Activated T-helper 1 cell treated with anti-CD3 and anti-CD28 coated beads, Interleukin-12 subunit alpha, Interleukin-12 subunit beta, Interleukin-2, Interleukin-4 antibody, amounts not matched to agents 30 ng/mL and 10 ng/mL and 1 ng/mL, durations not matched to agents 14 hours and 24 hours and 36 hours (primary cell): ENCODE measurements at regions not wholly inside any gene's neighbourhood (a gene's known extent, or its start where the extent isn't known, plus 50 kb on each side); places are given as distances from the start of the nearest gene placed in this dataset.

Experiments used
- DNase-seq: peaks from one replicate; pipeline ENCODE4 v3.0.0; 2021; ENCODE audit warnings: low spot score
- H3K27ac Mint-ChIP-seq: one replicate; pipeline ENCODE4 v1.8.0; 2021; ENCODE audit warnings: mild to moderate bottlenecking, mixed read lengths
- H3K27me3 Mint-ChIP-seq: one replicate; pipeline ENCODE4 v1.8.0; 2022; ENCODE audit warnings: mild to moderate bottlenecking, moderate library complexity, mixed read lengths; ENCODE audit not compliant: insufficient read depth
- H3K36me3 Mint-ChIP-seq: one replicate; pipeline ENCODE4 v1.8.0; 2021; ENCODE audit warnings: low read depth, mixed read lengths
- H3K4me1 Mint-ChIP-seq: one replicate; pipeline ENCODE4 v1.8.0; 2021; ENCODE audit warnings: low read depth, mixed read lengths
- H3K4me3 Mint-ChIP-seq: one replicate; pipeline ENCODE4 v1.8.0; 2021; ENCODE audit warnings: mild to moderate bottlenecking, moderate library complexity, mixed read lengths
- H3K9me3 Mint-ChIP-seq: one replicate; pipeline ENCODE4 v1.8.0; 2021; ENCODE audit warnings: mixed read lengths
- intact Hi-C: fragments of 100-400 bp; cut with micrococcal nuclease; formaldehyde crosslinking; loops from one replicate; pipeline ENCODE4 v1.15.1; 2024

DNA sequence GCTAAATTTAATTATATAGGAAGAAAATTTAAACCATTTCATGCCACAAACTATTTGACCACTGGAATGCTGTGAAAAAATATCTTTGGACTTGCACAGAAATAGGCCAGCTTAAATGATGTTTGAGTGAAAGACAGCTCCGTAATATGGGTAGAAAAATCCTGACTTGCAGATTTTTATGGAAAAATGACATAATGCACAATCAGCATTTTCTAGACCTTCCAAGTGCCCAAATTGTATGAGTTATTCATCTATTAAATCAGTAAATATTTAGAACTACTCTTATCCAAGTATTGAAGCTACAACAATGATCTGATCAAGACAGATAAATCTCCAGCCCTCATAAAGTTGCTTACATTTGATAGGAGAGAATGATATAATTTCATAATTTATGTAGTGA lies 691.1 kb upstream of the DDX18 start:
- no peak for DNase-seq
- intact Hi-C loops = no loop called here
- no peaks in the 10 kb centered on the region for H3K27me3 Mint-ChIP-seq
- H3K9me3 Mint-ChIP-seq = peaks cover 6% of the 10 kb centered on the region
- no peaks in the 10 kb centered on the region for H3K36me3 Mint-ChIP-seq
- H3K27ac Mint-ChIP-seq = no peak overlapping the region
- no peaks in the 10 kb centered on the region for H3K4me1 Mint-ChIP-seq
- H3K4me3 Mint-ChIP-seq = no peak overlapping the region

DNA sequence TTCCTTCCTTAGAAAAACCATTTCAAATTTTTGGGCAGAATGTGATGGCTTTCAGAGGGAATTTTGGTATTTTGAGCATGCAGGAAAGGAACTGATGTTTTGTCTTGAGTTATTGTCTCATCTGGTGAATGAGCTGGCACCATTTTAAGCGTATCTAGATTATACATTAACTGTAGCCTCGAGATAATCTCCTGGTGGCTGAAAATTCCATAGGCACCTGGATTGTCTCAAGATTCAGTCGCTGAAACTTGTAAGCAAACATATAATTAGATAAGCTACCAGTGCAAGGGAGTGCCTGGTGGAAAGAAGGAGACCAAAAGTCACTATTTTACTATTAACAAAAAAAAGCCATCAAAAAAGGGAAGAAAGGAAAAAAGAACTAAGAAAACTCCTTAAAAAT lies 687.8 kb upstream of the DDX18 start:
- Mint-ChIP-seq H3K9me3 (peaks cover 6% of the 10 kb centered on the region), H3K36me3 (no peaks in the 10 kb centered on the region), H3K27ac (no peak overlapping the region), H3K4me3 (no peak overlapping the region), H3K27me3 (no peaks in the 10 kb centered on the region), H3K4me1 (no peaks in the 10 kb centered on the region)
- DNase-seq = no peak
- intact Hi-C loops = no loop called here

DNA sequence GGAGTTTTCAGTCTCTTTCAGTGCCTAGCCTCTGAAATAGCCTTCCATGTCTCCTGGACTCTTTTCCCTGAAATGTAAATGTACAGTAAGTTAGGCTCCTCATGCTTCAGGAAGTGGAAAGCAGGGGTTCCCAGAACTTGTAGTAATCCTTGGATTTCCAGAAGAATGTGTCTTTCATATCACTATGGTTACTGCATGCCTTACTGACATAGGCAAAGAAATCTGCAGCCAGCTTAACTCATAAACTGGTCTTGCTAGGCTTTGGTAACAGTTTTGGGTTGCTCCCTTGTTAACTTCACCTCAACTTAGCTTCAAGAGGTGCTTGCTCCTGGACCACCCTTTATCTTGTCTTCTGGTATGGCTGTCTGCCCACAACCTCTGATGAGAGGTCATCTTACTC lies 686.8 kb upstream of the DDX18 start:
- Mint-ChIP-seq H3K9me3 (peaks cover 6% of the 10 kb centered on the region), H3K4me3 (no peak overlapping the region), H3K4me1 (no peaks in the 10 kb centered on the region), H3K36me3 (no peaks in the 10 kb centered on the region), H3K27me3 (no peaks in the 10 kb centered on the region), H3K27ac (no peak overlapping the region)
- no peak for DNase-seq
- intact Hi-C loops = no loop called here

DNA sequence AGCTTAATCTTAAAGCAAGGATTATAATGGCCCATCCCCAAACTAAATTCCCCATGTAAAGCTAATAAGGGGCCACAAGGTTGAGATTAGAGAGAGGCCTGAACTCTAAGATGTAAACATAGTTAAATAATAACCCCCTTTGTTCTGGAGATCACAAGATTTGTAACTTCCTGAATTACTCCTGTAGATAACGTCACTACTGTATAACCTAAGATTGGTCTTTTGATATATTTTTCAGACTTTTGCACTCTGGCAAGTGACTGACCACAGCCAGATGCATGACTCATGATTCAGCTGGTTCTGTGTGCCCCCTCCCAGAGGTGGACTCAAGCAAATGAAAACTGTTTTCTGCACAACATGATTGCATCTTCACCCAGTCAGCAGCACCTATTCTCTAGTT lies 686.0 kb upstream of the DDX18 start:
- H3K27ac Mint-ChIP-seq = no peak overlapping the region
- H3K27me3 Mint-ChIP-seq = no peaks in the 10 kb centered on the region
- no peaks in the 10 kb centered on the region for H3K36me3 Mint-ChIP-seq
- H3K9me3 Mint-ChIP-seq = peaks cover 6% of the 10 kb centered on the region
- no peaks in the 10 kb centered on the region for H3K4me1 Mint-ChIP-seq
- DNase-seq = no peak
- H3K4me3 Mint-ChIP-seq = no peak overlapping the region
- intact Hi-C loops = no loop called here

DNA sequence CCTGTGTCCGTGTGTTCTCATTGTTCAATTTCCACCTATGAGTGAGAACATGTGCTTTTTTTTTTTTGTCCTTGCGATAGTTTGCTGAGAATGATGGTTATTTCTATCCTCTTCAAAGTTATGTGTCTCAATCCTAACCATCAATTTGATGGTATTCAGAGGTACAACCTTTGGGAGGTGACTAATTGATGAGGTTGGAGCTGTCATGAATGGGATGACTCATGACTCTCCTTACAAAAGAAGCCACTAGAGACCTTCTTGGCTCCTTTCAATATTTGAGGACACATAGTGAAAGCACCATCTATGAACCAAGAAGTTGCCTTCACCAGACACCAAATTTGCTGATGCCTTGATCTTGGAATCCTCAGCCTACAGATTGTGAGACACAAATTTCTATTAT lies 677.1 kb upstream of the DDX18 start:
- intact Hi-C loops = no loop called here
- Mint-ChIP-seq H3K36me3 (no peaks in the 10 kb centered on the region), H3K4me3 (no peak overlapping the region), H3K9me3 (peaks cover 6% of the 10 kb centered on the region), H3K4me1 (no peaks in the 10 kb centered on the region), H3K27ac (no peak overlapping the region), H3K27me3 (no peaks in the 10 kb centered on the region)
- no peak for DNase-seq

DNA sequence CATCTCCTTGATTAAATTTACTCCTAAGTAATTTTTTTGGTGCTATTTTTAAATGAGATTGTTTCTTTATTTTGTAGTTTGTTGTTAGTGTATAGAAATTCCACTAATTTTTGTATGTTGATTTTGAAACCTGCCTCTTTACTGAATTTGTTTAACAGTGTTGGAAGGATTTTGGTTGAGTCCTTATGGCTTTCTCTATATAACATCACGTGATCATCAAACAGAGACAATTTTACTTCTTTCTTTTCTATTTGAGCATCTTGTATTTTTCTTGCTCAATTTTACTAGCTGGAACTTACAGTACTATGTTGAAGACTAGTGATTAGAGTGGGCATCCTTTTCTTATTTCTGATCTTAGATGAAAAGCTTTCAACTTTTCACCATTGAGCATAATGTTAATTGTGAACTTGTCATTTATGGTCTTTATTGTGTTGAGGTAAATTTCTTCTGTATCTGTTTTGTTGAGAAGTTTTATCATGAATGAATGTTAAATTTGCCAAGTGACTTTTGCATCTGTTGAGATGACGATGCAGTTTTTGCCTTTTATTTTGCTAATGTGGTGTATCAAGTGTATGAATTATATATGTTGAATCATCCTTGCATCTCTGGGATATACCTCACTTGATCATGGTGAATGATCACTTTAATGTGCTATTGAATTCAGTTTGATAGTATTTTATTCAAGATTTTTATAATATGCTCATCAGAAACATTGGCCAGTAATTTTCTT lies 645.3 kb upstream of the DDX18 start:
- H3K9me3 Mint-ChIP-seq = peaks cover 30% of the 10 kb centered on the region
- H3K36me3 Mint-ChIP-seq = no peaks in the 10 kb centered on the region

DNA sequence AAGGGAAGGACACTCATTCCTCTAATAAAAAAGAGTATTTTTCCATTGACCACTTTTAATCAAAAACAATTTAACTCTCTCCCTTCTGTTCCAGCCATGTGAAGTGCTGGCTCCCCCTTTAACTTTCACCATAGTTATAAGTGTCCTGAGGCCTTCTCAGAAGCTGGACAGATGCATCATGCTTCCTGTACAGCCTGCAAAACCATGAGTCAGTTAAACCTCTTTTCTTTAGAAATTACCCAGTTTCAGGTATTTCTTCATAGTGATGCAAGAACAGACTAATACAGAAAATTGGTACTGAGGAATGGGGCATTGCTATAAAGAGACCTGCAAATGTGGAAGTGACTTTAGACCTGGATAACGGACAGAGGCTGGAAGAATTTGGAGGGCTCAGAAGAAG lies 643.6 kb upstream of the DDX18 start:
- Mint-ChIP-seq H3K9me3 (peaks cover 30% of the 10 kb centered on the region), H3K27ac (no peak overlapping the region), H3K4me3 (no peak overlapping the region), H3K4me1 (no peaks in the 10 kb centered on the region), H3K27me3 (no peaks in the 10 kb centered on the region), H3K36me3 (no peaks in the 10 kb centered on the region)
- intact Hi-C loops = no loop called here
- no peak for DNase-seq

More for the DNA sequence above, 645.3 kb upstream of the DDX18 start:
- DNase-seq = no peak
- no peak overlapping the region for H3K27ac Mint-ChIP-seq
- no peaks in the 10 kb centered on the region for H3K27me3 Mint-ChIP-seq
- intact Hi-C loops = no loop called here
- no peak overlapping the region for H3K4me3 Mint-ChIP-seq
- no peaks in the 10 kb centered on the region for H3K4me1 Mint-ChIP-seq

DNA sequence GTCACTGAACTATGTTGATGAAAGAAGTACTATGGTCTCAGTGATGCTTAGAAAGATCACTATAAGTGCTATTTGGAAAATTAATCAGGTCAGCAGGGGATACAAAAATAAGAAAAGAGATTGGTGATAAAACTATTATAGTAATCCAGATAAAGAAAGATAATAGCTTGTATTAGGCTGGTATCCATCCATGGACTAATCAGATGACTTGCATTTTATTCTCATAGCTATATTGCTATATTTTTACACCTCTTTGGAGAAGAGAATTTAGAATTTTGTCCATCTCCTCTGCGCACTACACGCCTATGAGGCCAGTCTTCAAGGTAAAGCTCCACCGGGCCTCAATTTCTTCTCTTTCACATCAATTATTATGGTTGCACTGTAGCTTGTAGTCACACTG lies 635.1 kb upstream of the DDX18 start:
- H3K9me3 Mint-ChIP-seq = peaks cover 4% of the 10 kb centered on the region
- no peak overlapping the region for H3K4me3 Mint-ChIP-seq
- no peaks in the 10 kb centered on the region for H3K27me3 Mint-ChIP-seq
- no peak for DNase-seq
- intact Hi-C loops = no loop called here
- no peaks in the 10 kb centered on the region for H3K4me1 Mint-ChIP-seq
- H3K27ac Mint-ChIP-seq = no peak overlapping the region
- no peaks in the 10 kb centered on the region for H3K36me3 Mint-ChIP-seq

DNA sequence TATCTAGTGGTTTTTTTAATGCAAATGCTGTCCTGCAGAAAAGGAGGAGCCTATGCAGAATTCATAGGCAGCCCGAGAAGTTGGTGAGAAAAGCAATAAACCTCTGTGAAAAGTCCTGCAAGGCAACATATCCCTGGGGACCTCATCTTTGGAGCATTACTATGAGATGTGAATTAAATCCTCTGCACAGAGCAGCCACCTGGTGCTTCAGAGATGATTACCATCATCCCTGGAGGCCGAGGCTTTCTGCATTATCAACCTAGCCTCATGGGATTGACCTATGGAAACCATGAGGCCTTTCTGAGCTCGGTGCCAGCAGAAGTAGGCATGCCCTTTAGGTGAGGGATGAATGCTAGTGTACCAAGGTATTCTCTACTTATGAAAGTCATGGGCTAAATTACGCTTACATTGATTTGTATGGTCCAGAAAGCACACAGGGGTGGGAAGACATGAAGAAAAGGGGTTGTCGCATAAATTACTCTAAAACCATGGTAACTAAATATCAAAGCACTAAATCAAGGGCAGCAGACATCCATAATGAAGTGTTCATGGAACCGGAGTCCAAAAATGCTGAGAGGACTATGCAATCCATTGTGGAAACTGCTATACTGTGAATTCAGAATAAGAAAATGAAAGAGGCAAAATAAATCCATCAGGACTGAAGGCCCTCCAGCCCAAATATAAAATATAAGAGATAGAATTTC lies 623.5 kb upstream of the DDX18 start:
- no peak overlapping the region for H3K4me3 Mint-ChIP-seq
- peaks cover 12% of the 10 kb centered on the region for H3K9me3 Mint-ChIP-seq
- no peak overlapping the region for H3K27ac Mint-ChIP-seq
- DNase-seq = no peak
- H3K36me3 Mint-ChIP-seq = no peaks in the 10 kb centered on the region
- H3K27me3 Mint-ChIP-seq = no peaks in the 10 kb centered on the region
- intact Hi-C loops = no loop called here
- no peaks in the 10 kb centered on the region for H3K4me1 Mint-ChIP-seq

DNA sequence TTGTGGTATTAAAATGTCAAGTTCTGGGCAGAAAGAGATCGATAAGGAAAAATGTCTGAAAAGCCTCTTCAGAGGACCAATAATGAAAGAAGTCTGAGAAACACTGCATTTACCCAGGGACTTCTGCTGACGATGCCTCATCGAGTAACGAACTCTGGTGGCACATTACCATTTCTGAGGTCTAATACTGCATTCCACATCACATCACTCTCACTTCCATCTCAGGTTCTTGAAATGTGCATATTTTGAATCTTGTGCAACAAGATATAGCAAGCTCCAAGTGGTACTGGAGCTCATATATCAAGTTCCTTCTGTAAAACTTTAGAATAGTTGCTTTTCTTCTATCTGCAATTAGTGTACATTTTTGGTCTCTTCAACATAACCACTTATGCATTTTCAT lies 619.1 kb upstream of the DDX18 start:
- peaks cover 14% of the 10 kb centered on the region for H3K9me3 Mint-ChIP-seq
- H3K4me3 Mint-ChIP-seq = no peak overlapping the region
- no peaks in the 10 kb centered on the region for H3K27me3 Mint-ChIP-seq
- no peaks in the 10 kb centered on the region for H3K36me3 Mint-ChIP-seq
- DNase-seq = no peak
- no peaks in the 10 kb centered on the region for H3K4me1 Mint-ChIP-seq
- intact Hi-C loops = no loop called here
- no peak overlapping the region for H3K27ac Mint-ChIP-seq

DNA sequence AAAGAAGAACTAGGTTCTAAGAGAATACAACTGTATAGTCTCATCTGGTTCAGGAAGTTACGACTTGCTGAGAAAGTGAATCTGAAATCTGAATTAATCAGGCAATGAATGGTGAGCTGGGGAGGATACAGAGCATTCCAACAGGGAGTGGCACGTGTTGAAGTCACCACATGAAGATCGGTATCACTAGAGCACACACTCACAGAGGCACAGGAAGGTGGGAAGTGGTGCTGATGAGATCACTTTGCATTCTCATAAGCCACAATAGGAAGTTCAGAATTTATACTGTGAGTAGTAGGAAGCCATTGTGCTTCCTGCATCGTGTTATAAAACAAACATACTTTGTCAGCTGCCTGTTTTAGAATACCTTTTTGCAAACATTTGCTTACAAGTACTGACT lies 615.0 kb upstream of the DDX18 start:
- Mint-ChIP-seq H3K27ac (no peak overlapping the region), H3K36me3 (no peaks in the 10 kb centered on the region)

DNA sequence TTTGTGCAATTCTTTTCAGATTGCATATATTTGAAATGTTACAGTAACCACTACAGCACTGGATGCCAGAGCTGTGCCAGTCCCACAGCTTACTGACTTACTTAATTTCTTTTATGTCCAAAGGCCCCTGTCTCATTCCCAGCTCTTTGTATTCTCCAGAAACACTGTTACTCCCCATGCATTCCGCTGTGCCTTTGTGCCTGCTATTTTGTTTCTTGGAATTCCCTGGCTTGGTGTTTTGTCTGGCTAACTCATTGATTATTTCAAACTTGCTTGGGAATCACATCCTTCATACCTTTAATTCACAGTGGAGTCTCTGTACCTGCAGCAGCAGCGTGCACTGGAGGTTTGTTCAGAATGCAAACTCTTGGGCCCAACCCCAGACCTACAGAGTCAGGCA lies 601.9 kb upstream of the DDX18 start:
- Mint-ChIP-seq H3K36me3 (no peaks in the 10 kb centered on the region), H3K27me3 (no peaks in the 10 kb centered on the region), H3K4me1 (no peaks in the 10 kb centered on the region), H3K9me3 (peaks cover 13% of the 10 kb centered on the region), H3K27ac (no peak overlapping the region), H3K4me3 (no peak overlapping the region)
- no peak for DNase-seq
- intact Hi-C loops = no loop called here

More for the DNA sequence above, 615.0 kb upstream of the DDX18 start:
- Mint-ChIP-seq H3K27me3 (no peaks in the 10 kb centered on the region), H3K4me3 (no peak overlapping the region), H3K9me3 (peaks cover 22% of the 10 kb centered on the region), H3K4me1 (no peaks in the 10 kb centered on the region)
- intact Hi-C loops = no loop called here
- DNase-seq = no peak

DNA sequence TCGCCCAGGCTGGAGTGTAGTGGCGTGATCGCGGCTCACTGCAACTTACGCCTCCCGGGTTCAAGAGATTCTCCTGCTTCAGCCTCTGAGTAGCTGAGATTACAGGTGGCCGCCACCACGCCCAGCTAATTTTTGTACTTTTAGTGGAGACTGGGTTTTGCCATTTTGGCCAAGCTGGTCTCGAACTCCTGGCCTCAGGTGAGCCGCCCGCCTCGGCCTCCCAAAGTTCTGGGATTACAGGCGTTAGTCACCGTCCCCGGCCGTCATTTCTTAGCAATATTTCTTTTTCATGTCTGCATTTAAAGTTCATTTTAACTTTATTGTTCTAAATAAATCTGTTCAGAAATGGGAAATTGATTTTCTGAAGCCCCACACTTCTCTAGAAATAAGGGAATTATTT lies 597.3 kb upstream of the DDX18 start:
- Mint-ChIP-seq H3K4me1 (no peaks in the 10 kb centered on the region), H3K27me3 (no peaks in the 10 kb centered on the region), H3K9me3 (peaks cover 17% of the 10 kb centered on the region), H3K27ac (no peak overlapping the region), H3K36me3 (no peaks in the 10 kb centered on the region), H3K4me3 (no peak overlapping the region)
- intact Hi-C loops = no loop called here
- no peak for DNase-seq
